ENCODE measurements at regions not wholly inside any gene's neighbourhood (a gene's known extent, or its start where the extent isn't known, plus 50 kb on each side); places are given as distances from the start of the nearest gene placed in this dataset.

DNA sequence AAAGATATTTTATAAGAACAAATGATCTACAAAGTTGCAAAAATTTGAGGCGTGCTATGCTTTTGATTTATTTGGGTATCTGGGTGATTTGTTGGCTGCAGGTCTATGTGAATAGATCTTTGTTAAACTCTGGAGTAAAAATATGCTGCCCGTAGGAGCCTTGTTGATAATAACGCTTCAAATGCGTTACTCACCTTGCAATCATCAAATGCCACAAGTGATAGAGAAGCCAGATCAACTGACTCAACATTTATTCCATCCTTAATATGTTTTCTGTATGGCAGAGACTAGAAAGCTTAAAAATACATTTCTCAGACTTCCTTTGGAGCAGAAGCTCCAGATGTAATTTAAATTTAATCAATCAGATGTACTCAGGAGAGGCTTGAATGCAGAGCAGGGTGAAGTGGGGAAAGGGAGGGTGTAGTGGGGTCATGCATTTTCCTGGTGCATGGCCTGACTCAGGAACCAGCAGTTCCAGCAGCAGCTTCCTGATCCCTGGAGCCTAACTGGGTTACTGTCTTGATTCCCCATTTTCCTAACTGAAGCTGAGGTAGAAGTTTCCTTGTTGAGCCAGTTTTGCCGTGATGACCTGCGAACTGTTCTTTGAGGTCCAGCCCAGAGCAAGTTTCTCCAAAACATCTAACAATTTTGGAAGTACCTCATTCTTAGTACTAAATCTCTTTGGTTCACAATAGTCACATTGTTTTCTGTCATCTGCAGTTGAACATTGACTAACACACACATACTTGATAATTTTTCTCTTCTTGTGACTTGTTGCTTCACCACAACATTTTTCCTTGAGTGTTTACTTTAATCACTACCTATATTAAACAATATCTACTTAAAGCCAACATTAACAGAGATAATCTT lies 284.7 kb upstream of the CWC22 start:
- ChIA-PET POLR2A (no interaction called here), CTCF (no interaction called here)
- H4K20me1 ChIP-seq (ENCODE audit: insufficient read depth): no peaks in the 10 kb centered on the region
- H3K4me2 ChIP-seq: no peak overlapping the region; the same call in 1 of the 2 replicates
- no peaks in the 10 kb centered on the region for H3K9me2 ChIP-seq
- H3K36me3 ChIP-seq (replicated peaks in 1 of 2; ENCODE audit: control insufficient read depth in 1 of 2, insufficient read depth in 2 of 2, low read length in 1 of 2): no peaks in the 10 kb centered on the region
- H3K4me1 ChIP-seq (ENCODE audit: control insufficient read depth in 1 of 2, insufficient read depth in 2 of 2, low read depth in 1 of 2, low read length in 1 of 2): no peaks in the 10 kb centered on the region; a peak in 1 of 4 replicates
- H3K4me3 ChIP-seq (ENCODE audit: low read depth in 2 of 2, low read length in 1 of 2): no peak overlapping the region
- H2AFZ ChIP-seq (ENCODE audit: low read depth): peak overlapping the region; percentile 36; the same call in 1 of the 2 replicates
- H3K79me2 ChIP-seq (ENCODE audit: insufficient read depth): no peaks in the 10 kb centered on the region
- TF ChIP-seq, protein P1, sequence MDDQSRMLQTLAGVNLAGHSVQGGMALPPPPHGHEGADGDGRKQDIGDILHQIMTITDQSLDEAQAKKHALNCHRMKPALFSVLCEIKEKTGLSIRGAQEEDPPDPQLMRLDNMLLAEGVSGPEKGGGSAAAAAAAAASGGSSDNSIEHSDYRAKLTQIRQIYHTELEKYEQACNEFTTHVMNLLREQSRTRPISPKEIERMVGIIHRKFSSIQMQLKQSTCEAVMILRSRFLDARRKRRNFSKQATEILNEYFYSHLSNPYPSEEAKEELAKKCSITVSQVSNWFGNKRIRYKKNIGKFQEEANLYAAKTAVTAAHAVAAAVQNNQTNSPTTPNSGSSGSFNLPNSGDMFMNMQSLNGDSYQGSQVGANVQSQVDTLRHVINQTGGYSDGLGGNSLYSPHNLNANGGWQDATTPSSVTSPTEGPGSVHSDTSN (IDR thresholded peaks at IDR 0.05): peak; percentile 30; the same call in 1 of the 2 replicates
- peak; percentile 24; the same call in 1 of the 2 replicates for TF ChIP-seq FOSL2 (IDR thresholded peaks at IDR 0.05; ENCODE audit: borderline replicate concordance, low read depth)
- no peak for TF ChIP-seq RAD21 (IDR thresholded peaks at IDR 0.05; ENCODE audit: low read length)
- TF ChIP-seq YY1 (IDR thresholded peaks at IDR 0.05; ENCODE audit: low read depth): no peak
- WGBS (ENCODE audit: low lambda C conversion rate): 51% methylated on average over 6 of the region's 6 CpGs
- H3K9me3 ChIP-seq: no peaks in the 10 kb centered on the region
- H3K27me3 ChIP-seq (ENCODE audit: insufficient read depth): no peaks in the 10 kb centered on the region
- 0 out of 4 replicates have a peak overlapping the region, but pooled peaks of 1 of the 2 experiments have one; percentile 4 for H3K27ac ChIP-seq (ENCODE audit: low read depth in 2 of 2, low read length in 1 of 2)
- H3F3A ChIP-seq (replicated peaks; ENCODE audit: insufficient read depth): no peaks in the 10 kb centered on the region
- H3K9ac ChIP-seq: no peak overlapping the region
- DNase-seq: no peak

DNA sequence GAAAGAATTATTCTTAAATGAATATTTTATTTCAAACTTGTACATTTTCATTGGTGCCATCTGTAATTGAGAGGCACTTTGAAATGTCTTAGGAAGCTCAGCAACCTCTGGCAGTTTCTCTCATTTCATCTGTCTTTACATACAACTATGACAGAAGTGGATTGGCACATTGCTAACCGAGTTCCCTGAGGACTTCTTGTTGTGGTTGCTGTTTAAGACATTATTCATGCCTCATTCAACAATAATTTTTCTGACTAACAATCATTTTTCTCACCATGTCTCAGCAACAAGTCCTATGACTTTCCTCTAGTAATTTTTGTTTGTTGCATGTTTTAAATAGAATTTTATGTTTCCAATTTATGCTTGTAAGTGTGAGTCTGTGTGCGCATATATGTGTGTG lies 284.0 kb upstream of the CWC22 start:
- no peaks in the 10 kb centered on the region for H3F3A ChIP-seq (replicated peaks; ENCODE audit: insufficient read depth)
- H3K9me2 ChIP-seq: no peaks in the 10 kb centered on the region
- H4K20me1 ChIP-seq (ENCODE audit: insufficient read depth): no peaks in the 10 kb centered on the region
- no peak overlapping the region for H2AFZ ChIP-seq (ENCODE audit: low read depth)
- no peaks in the 10 kb centered on the region for H3K36me3 ChIP-seq (replicated peaks in 1 of 2; ENCODE audit: control insufficient read depth in 1 of 2, insufficient read depth in 2 of 2, low read length in 1 of 2)
- H3K4me3 ChIP-seq (ENCODE audit: low read depth in 2 of 2, low read length in 1 of 2): no peak overlapping the region
- no peak for DNase-seq
- no peaks in the 10 kb centered on the region for H3K79me2 ChIP-seq (ENCODE audit: insufficient read depth)
- no peak overlapping the region for H3K4me2 ChIP-seq
- WGBS (ENCODE audit: low lambda C conversion rate): 24% methylated on average over 2 of the region's 2 CpGs
- H3K9ac ChIP-seq: no peak overlapping the region
- no peak for TF ChIP-seq CHD2 (IDR thresholded peaks at IDR 0.05; ENCODE audit: low read length, partially characterized antibody)
- TF ChIP-seq EZH2phosphoT487 (IDR thresholded peaks at IDR 0.05; ENCODE audit: borderline replicate concordance, low read depth): no peak
- TF ChIP-seq, protein P2, sequence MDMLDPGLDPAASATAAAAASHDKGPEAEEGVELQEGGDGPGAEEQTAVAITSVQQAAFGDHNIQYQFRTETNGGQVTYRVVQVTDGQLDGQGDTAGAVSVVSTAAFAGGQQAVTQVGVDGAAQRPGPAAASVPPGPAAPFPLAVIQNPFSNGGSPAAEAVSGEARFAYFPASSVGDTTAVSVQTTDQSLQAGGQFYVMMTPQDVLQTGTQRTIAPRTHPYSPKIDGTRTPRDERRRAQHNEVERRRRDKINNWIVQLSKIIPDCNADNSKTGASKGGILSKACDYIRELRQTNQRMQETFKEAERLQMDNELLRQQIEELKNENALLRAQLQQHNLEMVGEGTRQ (IDR thresholded peaks at IDR 0.05; ENCODE audit: borderline replicate concordance, low read depth, low read length): no peak
- TF ChIP-seq, protein P3, sequence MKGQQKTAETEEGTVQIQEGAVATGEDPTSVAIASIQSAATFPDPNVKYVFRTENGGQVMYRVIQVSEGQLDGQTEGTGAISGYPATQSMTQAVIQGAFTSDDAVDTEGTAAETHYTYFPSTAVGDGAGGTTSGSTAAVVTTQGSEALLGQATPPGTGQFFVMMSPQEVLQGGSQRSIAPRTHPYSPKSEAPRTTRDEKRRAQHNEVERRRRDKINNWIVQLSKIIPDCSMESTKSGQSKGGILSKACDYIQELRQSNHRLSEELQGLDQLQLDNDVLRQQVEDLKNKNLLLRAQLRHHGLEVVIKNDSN (IDR thresholded peaks at IDR 0.05; ENCODE audit: borderline replicate concordance, low read depth): no peak
- TF ChIP-seq, protein P4, sequence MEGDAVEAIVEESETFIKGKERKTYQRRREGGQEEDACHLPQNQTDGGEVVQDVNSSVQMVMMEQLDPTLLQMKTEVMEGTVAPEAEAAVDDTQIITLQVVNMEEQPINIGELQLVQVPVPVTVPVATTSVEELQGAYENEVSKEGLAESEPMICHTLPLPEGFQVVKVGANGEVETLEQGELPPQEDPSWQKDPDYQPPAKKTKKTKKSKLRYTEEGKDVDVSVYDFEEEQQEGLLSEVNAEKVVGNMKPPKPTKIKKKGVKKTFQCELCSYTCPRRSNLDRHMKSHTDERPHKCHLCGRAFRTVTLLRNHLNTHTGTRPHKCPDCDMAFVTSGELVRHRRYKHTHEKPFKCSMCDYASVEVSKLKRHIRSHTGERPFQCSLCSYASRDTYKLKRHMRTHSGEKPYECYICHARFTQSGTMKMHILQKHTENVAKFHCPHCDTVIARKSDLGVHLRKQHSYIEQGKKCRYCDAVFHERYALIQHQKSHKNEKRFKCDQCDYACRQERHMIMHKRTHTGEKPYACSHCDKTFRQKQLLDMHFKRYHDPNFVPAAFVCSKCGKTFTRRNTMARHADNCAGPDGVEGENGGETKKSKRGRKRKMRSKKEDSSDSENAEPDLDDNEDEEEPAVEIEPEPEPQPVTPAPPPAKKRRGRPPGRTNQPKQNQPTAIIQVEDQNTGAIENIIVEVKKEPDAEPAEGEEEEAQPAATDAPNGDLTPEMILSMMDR (IDR thresholded peaks at IDR 0.05): no peak
- TF ChIP-seq EP300 (IDR thresholded peaks at IDR 0.05; ENCODE audit: borderline replicate concordance in 1 of 2, low read depth in 1 of 2, low read length in 1 of 2): no peak
- TF ChIP-seq NFIC (IDR thresholded peaks at IDR 0.05; ENCODE audit: borderline replicate concordance): no peak
- TF ChIP-seq MXI1 (IDR thresholded peaks at IDR 0.05; ENCODE audit: low read depth, low read length): no peak
- no peak for TF ChIP-seq GATA2 (CRISPR knock-in tag; IDR thresholded peaks at IDR 0.05)
- no peak for TF ChIP-seq POLR2AphosphoS5 (IDR thresholded peaks at IDR 0.05; ENCODE audit: low read depth, low read length)
- TF ChIP-seq RFX5 (IDR thresholded peaks at IDR 0.05; ENCODE audit: low read length): no peak
- no peak for TF ChIP-seq GABPA (IDR thresholded peaks at IDR 0.05; ENCODE audit: low read depth)
- TF ChIP-seq ELF1 (IDR thresholded peaks at IDR 0.05): no peak
- no peak for TF ChIP-seq RCOR1 (IDR thresholded peaks at IDR 0.05; ENCODE audit: low read length)
- TF ChIP-seq FOXM1 (IDR thresholded peaks at IDR 0.05; ENCODE audit: low read depth): no peak
- no peak for TF ChIP-seq FOSL2 (IDR thresholded peaks at IDR 0.05; ENCODE audit: borderline replicate concordance, low read depth)
- CTCF ChIA-PET: no interaction called here
- no peak overlapping the region for H3K27ac ChIP-seq (ENCODE audit: low read depth in 2 of 2, low read length in 1 of 2)
- H3K27me3 ChIP-seq (ENCODE audit: insufficient read depth): no peaks in the 10 kb centered on the region
- POLR2A ChIA-PET: no interaction called here
- H3K4me1 ChIP-seq (ENCODE audit: control insufficient read depth in 1 of 2, insufficient read depth in 2 of 2, low read depth in 1 of 2, low read length in 1 of 2): no peaks in the 10 kb centered on the region; a peak in 1 of 4 replicates
- no peaks in the 10 kb centered on the region for H3K9me3 ChIP-seq

Measured in SK-N-SH (cell line).